T-helper 2 cell treated with Interferon-gamma antibody and Interleukin-4, amounts not matched to agents 100 ng/mL and 5 ng/mL, for 36 hours (primary cell): ENCODE measurements at regions not wholly inside any gene's neighbourhood (a gene's known extent, or its start where the extent isn't known, plus 50 kb on each side); places are given as distances from the start of the nearest gene placed in this dataset.
"Not testable (repeated sequence)": the region's sequence is repeated elsewhere in the genome, so short reads cannot be mapped to it uniquely, and the experiment has no call there.

ENCODE experiments used
- intact Hi-C: fragments of 100-400 bp; cut with micrococcal nuclease; formaldehyde crosslinking; loops from one replicate; pipeline ENCODE4 v1.15.1; 2023

DNA sequence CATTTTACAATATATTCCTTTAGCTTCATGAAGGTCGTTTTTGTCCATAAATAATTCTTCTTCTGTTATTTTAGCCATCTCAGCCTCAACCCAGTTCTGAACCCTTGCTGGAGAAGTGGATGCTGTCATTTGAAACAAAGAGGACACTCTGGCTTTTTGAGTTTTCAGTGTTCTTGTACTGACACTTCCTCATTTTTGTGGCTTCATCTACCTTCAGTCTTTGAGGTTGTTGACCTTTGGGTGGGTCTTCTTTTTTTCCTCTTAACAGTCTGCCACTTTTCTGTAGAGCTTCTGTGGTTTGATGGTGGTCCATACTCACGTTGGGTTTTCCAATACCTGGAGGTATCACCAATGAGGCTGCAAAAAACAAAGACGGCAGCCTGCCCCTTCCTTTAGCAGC lies 650.9 kb downstream of the PDCD6IP start:
- intact Hi-C loops, result no loop called here

DNA sequence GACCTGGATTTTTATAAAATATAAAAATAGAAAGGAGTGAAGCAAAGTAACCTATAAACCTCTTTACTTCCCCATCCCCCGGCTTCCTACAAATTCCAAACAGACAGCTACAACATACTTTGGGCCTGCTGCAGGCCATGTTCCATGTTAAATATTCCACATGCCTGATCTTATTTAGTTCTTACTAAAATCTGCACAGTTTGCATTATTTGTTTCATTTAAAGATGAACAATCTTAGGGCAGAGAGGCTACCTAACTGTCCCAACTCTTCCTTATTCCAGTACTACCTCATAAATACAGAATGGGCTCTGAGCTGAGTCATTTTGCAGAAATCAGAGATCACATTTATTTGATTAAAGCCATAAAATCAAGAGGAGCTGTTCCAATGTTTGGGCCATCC lies 665.0 kb downstream of the PDCD6IP start:
- intact Hi-C loops, result no loop called here

GRCh38 chr3:34464646-34465045 lies 666.2 kb downstream of the PDCD6IP start:
- intact Hi-C loops, result no loop called here

DNA sequence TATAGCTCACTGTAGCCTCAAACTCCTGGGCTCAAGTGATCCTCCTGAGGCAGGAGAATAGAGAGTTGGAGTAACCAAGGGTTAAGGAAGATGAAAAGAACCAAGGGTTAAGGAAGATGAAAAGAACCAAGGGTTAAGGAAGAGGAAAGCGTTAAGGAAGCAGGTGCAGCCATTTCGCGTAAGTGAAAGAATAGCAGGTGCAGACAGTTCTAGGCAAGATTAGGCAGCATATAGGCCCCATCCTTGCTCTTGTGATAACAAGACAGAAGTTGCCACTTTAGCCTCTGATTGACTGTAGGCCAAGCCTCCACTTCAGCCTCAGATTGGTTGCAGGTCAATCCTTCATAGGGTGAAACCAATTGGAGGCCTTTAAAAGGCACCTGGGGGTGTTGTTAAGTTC lies 677.4 kb downstream of the PDCD6IP start:
- intact Hi-C loops, result no loop called here

DNA sequence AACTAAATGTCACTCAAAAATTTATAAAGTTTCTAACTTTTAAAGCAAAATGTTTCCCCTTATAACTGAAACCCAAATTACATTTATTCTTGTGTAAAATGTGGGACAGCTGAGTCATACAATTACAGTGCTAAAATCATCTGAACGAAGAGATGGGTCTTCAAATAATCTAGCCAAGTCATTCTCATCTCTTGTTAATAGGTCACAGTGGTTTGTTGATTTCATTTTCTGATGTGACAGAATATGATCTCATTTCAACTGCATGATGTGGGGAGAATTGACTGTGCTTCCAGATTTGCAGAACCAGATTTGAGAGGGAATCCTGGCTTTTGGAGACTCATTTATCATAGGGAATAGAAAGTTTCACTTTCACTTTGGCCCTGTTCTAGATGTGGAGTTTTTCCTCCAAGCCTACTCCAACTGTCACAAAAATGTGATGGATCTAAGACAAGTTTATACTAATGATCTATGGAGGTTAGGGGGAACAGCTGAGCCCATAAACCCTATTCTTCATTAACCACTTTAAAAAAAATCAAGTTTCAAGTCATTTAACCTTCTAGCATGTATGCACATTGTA lies 685.0 kb downstream of the PDCD6IP start:
- intact Hi-C loops, result no loop called here

GRCh38 chr3:34504366-34504765 lies 705.9 kb downstream of the PDCD6IP start:
- intact Hi-C loops, result no loop called here

- intact Hi-C loops, result no loop called here
Measured at GRCh38 chr3:34504775-34505174, 706.3 kb downstream of the PDCD6IP start.

DNA sequence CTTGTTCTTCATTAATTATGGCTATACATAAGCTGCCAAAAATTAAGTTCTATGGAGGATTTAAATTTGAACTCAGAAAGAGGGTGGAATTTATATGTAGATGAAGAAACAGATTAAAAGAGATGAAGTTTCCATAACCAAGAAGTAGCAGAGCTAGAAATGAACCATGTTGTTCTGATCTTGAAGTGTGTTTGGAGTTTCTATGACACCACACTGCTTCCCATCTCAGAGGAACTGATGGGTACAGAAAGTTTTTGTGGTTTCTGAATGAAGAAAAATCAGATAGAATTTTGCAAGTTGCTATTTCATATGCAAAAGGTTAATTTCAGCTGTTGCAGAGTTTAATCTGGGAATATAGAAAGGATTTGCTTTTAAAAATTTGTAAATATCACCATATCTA lies 710.3 kb downstream of the PDCD6IP start:
- intact Hi-C loops, result no loop called here

GRCh38 chr3:34511891-34512290 lies 713.5 kb downstream of the PDCD6IP start:
- intact Hi-C loops, result no loop called here

DNA sequence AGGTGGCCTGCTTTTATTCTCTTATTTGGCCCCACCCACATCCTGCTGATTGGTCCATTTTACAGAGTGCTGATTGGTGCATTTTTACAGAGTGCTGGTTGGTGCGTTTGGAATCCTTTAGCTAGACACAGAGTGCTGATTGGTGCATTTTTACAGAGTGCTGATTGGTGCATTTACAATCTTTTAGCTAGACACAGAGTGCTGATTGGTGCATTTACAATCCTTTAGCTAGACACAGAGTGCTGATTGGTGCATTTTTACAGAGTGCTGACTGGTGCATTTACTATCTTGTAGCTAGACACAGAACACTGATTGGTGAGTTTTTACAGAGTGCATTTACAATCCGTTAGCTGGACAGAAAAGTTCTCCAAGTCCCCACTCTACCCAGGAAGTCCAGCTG lies 720.6 kb downstream of the PDCD6IP start:
- intact Hi-C loops, result not testable (repeated sequence)

- intact Hi-C loops, result no loop called here
Measured at GRCh38 chr3:34531156-34531555, 732.7 kb downstream of the PDCD6IP start.

- intact Hi-C loops, result no loop called here
Measured at GRCh38 chr3:34533451-34533850, 735.0 kb downstream of the PDCD6IP start.

GRCh38 chr3:34534013-34534412 lies 735.6 kb downstream of the PDCD6IP start:
- intact Hi-C loops, result no loop called here

DNA sequence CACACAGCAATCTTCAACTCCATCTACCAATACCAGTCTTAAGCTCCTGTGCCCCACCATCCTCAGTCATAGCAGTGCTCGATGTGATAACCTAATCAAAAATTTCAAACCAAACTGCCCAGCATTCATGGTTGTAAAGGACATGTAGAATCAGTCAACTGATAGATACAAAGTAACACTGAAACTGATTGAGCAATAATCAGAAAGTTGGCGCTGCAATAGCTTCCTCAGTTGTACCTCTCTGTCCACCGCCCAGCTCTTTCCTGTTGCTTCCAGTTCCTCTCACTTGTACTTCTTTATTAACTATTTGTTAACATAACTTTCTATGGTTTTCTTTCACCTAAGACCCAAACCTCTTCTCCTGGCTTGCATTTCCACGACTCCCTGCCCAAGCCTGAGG lies 745.7 kb downstream of the PDCD6IP start:
- intact Hi-C loops, result no loop called here

DNA sequence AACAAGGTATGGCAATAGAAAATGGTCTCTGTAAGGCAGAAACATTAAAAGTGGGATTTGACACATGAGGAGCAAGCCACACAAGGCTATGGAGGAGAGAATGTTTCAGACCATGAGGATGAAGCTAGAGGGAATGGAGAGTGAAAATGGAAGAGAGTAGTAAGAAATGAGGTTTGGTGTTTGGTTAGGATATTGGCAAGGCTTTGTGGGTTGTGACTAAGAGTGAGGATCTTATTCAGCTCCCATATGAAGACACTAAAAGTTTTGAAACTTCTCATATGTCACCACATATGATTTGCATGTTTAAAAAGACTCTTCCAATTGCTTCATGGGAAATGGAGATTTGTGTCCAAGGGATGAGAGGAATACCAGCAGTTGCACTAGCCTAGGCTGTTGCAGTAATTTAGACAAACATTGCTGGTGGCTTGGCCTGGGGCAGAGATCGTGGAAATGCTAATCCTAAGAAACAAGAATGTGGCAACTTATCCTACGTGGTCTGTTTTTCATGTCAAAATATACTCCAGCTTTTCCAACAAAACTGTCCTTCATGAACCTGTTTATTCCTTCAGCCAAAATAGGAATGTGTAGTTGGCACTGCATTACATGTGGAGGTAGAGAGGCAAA lies 749.0 kb downstream of the PDCD6IP start:
- intact Hi-C loops, result no loop called here

- intact Hi-C loops, result no loop called here
Measured at GRCh38 chr3:34567266-34567665, 768.8 kb downstream of the PDCD6IP start.

- intact Hi-C loops, result no loop called here
Measured at GRCh38 chr3:34568766-34569165, 770.3 kb downstream of the PDCD6IP start.

DNA sequence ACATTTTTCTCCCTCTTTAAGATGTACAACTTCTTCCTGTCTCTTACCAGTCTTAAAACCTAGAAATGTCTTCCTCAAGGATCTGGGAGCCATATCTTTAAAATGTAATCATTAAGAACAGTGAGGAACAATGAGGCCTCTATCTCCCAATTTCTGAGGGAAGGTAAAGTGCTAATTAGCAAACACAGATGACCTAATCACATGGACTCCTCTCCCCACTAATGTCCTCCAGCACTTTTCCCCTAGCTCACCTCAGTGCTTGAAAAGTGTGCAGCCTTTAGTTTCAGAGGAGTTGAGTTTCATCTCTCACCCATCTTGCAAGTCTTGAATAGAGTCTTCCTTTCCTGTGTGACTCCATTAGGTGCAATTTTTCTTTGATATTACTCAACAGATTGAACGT lies 771.0 kb downstream of the PDCD6IP start:
- intact Hi-C loops, result no loop called here

GRCh38 chr3:34570916-34571705 lies 772.7 kb downstream of the PDCD6IP start:
- intact Hi-C loops, result no loop called here

- intact Hi-C loops, result no loop called here
Measured at GRCh38 chr3:34571714-34572113, 773.3 kb downstream of the PDCD6IP start.

DNA sequence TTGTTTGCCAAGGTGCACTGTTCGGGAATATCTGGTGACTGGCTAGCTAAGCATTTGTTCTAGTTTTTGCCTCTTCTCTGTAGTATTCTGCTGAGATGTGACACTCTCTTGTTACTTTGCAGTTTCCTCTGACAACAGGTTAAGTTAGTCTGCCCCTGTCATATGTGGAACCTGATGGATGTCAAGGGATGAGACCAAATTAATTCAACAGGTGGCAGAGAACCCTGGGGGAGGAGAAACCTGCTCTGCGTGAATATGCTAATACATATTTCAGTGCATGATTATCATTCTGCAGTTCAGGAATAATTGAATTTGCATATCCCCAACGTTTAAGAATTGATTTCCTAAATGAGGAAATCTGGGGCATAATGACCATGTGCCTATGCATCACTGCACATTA lies 777.3 kb downstream of the PDCD6IP start:
- intact Hi-C loops, result no loop called here

- intact Hi-C loops, result no loop called here
Measured at GRCh38 chr3:34582055-34582454, 783.6 kb downstream of the PDCD6IP start.

DNA sequence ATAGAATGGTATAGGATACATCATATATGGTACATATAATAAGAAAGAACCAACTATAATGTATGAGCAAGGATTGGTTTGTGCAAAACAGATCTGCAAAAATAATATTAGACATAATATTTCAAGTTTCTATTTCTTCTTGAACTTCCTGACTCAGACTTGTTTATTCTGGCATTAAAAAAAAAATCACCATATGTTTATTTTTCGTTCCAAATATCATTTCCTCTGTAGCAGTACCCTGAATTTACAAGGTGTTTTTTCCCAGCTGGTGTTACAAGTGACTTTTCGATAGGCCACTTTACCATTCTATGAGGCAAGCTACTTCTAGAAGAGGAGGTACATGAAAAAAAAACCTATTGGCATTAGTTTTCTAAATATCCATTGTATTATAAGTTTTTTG lies 785.0 kb downstream of the PDCD6IP start:
- intact Hi-C loops, result no loop called here
